ENCODE measurements at regions not wholly inside any gene's neighbourhood (a gene's known extent, or its start where the extent isn't known, plus 50 kb on each side); places are given as distances from the start of the nearest gene placed in this dataset.
"Not testable (repeated sequence)": the region's sequence is repeated elsewhere in the genome, so short reads cannot be mapped to it uniquely, and the experiment has no call there.

DNA sequence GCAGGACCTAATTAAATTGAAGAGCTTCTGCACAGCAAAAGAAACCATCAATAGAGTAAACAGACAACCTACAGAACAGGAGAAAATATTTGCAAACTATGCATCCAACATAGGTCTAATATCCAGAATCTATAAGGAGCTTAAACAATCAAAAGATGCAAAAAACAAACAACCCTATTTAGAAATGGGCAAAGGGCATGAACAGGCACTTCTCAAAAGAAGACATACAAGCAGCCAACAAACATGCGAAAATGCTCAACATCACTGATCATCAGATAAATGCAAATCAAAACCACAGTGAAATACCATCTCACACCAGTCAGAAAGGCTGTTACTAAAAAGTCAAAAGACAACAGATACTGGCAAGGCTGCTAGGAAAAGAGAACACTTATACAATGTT is 189.2 kb downstream of the CYP26B1 start:
- not testable (repeated sequence) for DNase-seq (ENCODE audit: low read depth)

DNA sequence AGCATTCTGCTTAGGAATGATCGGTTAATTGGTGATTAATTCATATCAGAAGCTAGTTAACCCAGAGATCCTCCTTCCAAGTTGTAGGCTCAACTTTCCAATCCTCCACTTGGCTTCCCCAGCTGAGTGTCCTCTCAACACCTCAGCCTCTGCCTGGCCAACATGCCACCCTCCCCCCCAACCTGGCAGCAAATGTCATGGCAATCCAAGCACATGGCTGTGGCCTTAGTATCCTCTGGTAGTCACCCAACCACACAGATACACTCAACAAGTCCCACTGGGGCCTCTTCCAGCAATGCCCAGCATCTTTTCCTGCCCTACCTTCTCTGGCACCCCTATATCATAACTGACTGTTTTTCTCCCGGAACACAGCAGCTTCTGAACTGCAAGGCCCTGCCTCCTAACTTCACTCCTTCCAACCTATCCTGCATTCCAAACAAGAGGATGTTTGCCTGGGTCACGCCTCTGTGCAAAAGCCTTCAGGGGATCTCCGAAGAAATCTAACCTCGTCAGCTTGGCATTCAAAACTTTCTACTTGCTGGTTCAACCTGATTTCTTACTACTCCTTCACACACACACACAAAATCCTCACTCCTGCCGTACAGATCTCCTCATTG is 195.0 kb downstream of the CYP26B1 start:
- DNase-seq (ENCODE audit: low read depth): no peak

DNA sequence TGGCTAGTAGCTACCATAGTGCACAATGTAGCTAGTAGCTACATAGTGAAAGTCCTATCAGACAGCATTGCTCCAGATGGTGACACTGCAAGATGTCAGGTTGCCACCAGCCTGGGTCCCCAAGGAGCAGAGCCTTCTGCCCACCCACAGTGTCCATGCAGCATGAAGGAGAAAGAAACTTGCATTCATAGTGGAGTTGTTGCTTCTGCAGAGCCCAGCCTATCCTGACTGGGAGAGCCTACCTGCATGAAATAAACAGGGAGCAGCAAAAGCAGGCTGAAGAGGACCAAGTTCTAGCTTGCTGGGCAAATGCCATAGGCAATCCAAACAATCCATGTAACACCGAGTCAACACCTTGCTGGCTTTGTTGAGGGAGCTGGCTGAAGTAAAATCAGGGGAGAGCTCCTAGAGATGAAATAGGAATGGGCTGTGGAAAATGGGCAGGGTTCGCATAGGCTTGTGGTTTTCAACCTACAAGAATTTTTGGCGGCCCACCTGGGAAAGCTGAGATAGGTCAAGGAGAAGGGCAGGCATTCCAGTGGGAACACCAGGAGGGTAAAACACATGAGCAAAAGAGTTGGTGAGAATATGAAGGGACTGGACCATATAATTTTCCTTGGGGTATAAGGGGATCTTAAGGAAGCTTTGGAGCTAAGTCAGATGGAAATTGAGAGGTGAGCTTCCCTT is 195.8 kb downstream of the CYP26B1 start:
- no peak for DNase-seq (ENCODE audit: low read depth)

DNA sequence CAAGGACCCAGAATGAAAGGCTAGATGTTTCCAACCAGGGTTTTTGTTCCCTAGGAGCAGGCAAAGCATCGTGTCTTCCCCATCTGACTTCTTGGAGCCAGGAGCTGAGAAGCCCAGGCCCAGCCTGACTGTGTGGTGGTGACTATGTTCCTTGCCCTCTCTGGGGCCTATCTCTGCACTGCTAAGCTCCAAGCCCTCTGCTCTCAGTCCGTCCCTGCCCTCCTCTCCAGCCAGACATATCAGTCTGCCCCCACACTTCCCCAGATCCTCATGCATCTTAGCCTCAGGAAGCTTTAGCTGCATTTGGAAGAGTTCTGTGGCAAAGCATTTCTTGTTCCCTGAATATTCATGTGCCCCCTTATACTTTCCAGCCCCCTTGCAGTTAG is 196.6 kb downstream of the CYP26B1 start:
- DNase-seq (ENCODE audit: low read depth): no peak

DNA sequence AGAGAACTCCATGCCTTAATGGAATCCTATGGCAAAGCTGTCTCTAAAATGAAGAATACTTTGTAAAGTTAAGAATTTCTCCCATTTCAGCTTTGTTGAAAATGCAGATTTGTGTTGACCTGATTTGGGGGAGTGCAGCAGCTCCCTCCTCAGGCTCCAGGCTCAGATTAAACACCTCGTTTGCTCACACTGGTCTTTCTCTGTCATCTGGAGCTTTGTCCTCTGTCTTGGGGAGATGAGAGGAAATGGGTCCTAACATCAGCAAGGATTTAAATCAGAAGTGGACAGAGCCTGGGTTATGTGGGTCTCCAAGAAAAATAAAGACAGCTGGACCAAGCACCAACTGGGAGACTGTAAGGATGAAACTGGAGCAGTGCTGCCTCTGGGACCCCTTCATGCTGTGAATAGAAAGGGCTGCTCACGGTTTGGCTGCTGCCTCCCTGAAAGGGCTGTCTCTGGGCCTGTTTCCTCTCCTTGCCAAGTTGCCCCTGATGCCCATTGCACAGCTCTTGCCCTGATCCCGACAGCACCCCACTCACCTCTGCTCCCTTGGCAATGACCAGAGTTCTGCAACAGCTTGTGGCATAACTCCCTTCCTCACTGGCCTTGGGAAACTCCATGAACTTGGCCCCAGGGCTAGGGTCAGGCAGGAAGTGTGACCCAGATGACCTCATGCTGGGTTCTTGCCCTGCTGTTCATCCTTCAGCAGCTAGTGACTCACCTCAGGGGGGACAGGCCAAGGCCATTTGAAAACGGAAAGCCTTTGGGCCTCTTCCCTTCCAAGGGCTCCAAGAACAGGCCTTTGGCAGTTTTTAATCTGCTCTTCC is 197.2 kb downstream of the CYP26B1 start:
- no peak for DNase-seq (ENCODE audit: low read depth)

DNA sequence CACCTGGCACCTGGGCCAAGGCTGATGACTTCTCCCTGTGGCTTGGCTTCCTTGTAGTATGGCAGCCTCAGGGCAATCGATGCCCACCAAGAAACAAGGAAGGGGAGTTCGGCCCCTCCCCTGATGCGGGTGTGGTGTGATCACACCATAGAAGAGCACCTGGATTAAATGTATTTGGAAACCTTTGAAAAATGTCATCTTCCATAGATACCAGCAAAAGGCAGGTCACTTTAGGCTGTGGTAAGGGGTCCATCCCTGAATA is 198.2 kb downstream of the CYP26B1 start:
- DNase-seq (ENCODE audit: low read depth): no peak

DNA sequence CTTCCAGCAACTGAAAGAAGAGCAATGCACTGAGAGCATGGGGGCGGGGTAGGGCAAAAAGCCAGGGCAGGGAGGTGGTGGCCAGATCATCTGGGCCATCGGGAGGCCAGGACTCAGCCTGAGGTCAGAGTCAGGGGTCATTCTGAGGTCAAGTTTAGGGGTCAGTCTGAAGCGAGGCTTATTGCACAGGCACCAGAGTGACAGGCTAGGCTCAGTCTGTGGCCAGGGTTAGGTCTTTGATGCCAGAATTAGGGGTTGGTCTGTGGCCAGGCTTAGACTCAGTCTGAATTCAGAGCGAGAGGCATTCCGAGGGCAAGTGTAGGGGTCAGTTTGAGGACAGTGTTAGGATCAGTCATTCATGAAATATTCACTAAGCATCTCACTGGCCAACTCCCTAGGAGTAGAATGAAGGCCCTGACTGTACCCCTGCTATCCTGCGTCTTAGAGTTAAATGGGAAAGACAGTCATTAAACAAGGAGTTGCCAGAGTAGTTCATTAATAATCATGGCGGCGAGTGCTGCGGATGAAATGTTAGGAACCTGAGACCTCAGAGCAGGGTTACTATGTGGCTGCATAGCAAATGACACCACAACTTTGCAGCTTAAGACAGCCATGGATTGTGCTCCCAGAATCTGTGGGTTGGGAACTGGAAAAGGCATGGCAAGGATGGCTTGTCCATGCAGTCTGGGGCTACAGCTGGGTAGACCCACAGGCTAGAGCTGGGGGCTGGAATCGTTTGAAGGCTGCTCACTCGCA is 198.7 kb downstream of the CYP26B1 start:
- DNase-seq (ENCODE audit: low read depth): no peak

DNA sequence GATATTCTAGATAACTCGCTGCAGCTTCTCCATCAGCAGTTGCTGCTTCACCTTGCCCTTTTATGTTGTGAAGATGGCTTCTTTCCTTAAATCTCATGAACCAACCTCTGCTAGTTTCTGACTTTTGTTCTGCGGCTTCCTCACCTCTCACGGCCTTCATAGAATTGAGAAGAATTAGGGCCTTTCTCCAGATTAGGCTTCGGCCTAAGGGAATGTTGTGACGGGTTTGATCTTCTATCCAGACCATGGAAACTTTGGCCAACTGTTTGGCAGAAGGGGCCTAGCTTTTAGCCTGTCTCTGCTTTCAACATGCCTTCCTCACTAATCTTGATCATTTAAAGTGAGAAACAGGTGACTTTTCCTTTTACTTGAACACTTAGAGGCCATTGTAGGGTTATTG is 199.9 kb downstream of the CYP26B1 start:
- no peak for DNase-seq (ENCODE audit: low read depth)

DNA sequence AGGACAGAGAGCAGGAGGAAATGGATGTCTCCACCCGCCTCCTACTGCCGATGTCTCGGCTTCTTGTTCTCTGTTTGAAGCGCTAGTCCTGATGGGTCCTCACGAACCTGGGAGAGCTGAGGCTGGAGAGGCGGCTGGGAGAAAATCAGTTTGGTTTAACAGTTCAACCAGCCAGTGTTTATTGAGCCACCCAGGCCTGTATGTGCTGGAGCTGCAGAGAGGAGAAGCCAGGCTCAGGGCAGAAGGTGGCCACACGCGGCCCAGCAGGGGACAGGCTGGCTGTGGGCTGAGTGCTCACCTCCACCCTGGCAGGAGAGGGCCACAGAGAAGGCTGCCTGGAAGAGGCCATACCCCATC is 202.1 kb downstream of the CYP26B1 start:
- DNase-seq (ENCODE audit: low read depth): no peak

DNA sequence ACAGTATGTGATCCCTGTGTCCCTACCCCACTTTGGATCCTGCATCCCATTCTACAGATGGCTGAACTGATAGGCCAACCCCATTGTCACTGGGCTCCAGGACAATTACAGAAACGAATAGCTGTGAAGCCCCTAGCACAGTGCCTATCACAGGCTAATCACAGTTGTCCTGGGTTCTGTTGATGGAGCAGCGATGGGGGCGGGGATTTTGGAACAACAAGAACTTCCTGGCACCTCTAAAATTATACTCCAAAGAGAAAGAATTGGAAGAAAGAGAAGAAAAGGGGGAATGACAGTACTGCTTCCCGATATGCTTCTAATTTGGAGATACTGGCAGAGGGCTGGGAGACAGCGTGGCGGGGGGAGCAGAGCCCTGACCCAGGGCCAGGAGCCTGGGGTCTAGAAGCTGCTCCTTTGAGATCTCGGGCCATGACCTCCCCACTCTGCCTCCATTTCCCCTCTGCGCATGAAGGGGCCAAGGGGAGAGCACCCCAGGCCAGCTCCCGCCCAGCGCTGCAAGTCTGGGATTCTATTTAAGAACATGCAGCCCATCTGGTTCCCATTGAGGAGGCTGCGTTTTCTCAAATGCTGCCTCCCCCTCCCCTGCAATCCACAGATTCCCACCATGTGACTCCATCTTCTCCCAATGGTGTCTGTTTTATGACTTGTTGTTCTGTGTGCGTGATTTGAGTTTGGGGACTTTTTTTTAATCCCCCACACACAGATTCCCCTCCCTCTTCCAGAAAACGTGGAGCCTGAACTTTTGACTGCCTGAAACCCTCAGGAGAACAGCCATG is 202.7 kb downstream of the CYP26B1 start:
- DNase-seq (ENCODE audit: low read depth): no peak

DNA sequence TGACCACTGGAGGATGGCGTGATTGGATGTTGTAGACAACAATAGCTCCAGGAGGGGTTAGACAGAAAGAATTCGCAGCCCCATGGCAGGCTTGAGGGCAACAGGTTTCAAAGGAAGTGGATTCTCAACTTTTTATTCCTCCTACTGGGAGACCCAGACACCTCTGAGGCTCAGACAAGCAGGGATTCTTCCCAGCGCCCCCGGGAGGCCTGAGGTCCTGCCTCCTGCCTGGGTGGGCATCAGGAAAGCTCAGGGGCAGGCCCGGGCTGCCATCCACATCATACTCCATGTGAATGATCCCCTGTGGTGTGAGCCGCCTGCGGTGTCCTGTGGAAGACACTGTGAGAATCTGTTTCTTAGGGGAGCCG is 203.5 kb downstream of the CYP26B1 start:
- no peak for DNase-seq (ENCODE audit: low read depth)

DNA sequence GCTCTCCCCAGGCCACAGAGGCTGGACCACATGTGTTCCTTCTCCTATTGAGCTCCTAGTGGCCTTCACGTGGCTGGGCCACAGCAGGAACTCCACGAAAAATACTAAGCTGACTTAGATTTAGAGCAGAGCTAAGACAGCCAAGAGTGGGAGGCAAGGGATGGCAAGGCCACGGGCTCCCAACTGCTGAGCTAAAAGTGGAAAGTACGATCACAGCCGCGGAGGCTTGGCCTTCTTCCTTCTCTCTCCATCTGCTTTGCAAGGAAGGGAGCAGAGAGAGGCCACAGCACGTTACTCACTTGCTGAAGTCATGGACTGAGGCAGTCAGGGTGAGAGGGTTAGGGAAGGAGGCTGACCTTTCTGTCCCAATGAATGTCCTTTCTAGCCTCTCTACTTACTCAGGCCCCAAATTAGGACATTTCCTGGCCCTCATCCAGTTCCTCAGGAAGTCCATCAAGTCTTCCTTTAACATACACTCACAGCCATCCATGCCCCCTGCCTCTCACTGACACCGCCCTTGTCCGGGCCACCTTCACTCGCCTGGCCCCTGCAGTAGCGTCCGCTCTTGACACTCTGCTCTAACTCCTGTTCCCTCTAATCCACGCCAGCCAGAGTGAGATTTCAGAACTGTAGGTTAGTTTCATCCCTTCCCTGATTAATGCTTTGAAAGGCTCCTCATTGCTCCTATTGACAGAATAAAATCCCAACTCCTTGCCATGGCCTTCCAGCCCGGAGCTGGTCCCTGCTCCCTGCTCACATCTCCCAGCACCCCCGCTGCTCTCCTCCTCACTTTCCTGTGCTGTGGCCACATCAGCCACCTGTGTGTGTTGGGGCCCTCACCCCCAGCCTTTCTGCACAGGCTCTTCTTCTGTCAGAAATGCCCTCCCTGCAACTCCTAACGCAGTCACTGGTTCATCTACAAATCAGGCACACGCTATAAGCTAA is 204.2 kb downstream of the CYP26B1 start:
- no peak for DNase-seq (ENCODE audit: low read depth)

DNA sequence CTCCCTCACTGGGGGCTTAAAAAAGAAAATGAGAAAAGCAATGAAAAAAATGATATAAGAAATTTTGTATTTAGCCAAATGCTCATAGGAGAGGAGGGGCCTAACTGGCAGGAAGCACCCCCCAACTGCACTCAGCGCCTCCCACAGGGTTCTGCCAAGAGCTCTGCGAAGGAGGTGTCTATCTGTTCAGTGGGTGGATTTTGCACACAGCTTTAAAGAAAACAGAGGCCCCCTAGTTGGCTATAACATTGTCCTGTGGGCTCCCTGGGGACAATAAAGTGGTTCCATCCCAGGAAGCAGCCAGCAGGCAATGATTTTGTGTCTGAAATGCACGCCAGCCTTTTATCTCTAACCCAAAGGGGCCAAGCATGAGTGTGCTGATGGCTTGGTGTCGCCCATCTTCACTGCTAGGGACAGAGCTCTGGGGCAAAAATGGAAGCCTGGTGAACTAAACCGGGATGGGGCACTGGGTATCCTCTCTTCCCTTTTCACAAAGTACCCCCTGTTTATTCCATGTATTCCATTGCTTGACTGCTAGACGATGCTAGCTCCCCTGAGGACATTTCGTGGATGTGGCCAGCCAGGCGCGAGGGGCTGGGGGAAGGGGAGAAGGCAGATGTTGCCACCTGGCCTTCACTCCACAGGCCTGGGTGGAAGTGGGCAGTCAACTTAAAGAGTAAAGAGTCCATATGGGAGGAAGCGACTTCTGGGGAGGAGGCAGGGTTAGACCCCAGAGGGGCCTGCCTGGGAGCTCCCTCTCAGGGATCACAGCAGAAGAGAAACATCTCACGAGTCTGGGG is 205.7 kb downstream of the CYP26B1 start:
- DNase-seq (ENCODE audit: low read depth): no peak

DNA sequence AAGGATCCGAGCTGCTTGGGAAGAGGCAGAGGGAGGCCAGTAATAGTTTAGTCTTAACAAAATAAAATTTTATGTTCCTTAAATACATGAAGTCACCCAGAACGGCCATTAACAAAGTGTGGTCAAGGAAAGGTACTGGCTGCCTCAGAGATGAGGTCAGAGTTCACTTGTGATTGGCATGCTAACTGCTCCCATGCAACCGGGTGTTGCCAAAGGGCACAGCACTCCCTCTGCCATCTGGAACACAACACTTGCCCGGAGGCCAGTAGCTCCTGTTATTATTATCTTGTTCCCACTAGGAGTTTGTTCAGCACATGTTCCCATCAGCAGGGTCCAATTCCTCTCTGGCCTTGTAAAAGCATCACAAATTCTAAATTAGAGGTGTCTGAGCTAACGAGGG is 207.0 kb downstream of the CYP26B1 start:
- DNase-seq (ENCODE audit: low read depth): no peak

DNA sequence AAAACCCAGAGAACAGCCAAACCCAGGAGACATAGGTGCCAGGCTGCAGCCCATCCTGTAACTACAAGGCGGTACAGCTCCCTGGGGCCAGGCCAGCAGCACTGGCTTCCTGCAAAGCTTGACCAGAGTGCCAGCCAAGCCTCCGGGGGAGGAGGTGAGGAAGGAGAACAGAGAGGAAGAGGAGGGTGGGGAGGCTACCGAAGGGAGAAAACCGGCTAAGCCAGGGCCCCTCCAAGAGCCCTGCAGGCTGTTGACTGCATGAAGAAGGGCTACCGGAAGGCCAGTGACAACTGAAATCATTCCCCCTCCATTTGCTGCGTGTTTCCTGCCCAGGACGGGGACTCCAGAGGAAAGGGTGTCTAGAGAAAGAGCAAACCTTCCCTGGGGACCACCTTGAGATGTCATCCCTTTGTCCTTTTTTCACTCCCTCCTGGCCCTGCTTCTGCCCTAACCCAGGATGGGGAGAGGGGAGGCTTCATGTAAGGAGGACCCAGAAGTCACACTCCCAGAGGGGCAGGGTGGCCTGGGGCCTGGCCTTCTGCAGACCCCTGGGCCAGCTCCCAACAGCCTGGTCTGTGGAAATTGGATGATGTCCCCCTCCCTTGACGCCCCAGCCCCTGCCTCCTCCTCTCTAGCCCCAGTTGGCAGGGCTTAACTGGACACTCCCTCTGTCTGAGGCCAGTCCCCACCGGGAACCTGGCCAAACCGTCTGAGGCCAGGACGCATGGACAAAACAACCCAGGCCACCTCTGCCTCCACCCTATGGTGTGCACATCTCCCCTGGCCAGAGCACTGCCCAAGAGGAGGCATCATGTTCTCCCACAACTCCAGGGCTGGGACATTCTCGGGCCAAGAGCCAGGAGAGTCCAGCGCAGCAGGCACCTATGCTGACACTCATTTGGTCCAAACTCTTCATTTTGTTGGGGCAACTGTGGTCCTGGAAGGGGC is 207.8 kb downstream of the CYP26B1 start:
- no peak for DNase-seq (ENCODE audit: low read depth)

DNA sequence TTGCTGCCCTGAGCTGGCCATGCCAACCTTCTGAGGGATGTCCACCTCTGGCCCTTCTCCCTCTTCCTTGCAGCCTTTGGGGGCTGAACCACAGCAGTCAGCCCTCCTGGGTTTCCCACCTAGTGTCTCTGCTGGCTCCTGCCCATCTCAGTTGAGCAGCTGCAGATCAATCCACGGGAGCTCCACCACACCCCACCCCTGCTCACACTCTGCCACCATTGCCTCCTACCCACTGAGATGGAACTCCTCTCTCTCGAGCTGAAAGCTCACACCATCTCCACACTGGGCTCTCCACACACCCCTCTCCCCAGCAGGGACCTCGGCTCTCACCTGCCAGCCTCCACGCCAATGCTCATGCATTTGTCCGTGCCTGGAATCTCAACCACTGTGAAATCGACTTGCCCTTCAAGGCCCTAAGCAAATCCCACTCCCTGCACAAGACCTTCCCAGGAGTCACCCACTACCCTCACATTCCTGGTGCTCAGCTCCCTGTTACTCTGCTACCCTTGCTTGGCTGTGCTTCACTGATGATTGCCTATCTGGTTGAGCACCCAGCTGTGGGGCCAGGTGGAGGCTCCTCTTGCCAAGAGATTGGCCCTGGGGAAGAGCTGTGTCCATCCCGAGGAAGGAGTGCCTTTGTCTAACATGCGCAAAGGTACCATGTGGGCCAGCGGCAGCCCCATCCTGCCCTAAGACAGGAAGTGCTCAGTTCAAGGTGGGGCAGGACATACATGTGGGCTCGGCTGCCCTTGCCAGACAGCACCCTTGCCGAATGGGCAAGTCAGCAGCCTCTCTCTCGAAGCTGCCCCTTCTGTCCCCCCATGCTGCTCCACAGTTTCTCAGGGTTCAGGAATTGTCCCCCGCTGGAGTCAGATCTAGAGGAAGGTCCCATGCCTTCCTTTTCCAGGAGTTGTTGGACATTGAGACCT is 208.7 kb downstream of the CYP26B1 start:
- DNase-seq (ENCODE audit: low read depth): no peak

DNA sequence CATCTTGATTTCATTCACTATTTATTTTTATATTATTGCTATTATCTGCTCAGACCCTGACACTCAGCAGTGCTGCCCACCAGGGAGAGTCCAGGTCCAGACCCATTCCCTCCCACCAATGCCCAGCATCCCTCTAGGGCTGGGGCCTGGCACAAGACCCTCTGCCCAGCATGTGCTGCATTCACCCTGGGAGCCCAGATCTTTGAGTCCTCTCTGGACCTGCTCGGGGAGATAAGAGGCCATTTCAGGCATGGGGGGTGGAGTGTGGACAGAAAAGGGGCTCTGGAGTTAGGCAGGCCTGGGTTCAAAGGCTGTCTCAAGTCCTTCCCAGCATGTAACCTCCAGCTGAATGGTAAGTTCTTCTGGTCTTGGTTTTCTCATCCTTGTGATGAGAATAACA is 209.6 kb downstream of the CYP26B1 start:
- no peak for DNase-seq (ENCODE audit: low read depth)

DNA sequence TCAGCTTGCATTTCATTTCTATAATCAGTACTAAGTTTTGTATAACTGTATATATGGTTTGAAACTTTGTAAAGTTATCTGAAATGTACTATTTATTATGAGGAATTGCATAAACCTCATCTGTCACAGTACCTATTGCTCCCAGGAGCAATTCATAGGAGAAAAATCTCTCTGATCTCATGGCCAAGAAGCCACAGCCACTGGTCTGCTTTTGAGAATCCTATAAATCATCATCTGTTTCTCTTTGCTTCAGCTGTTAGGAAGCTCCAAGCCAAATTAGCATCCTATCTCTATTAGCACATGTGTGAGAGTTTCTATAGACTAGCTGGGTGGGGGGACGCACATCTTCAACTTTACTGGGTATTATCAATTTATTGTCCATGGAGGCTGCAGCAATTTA is 210.3 kb downstream of the CYP26B1 start:
- DNase-seq (ENCODE audit: low read depth): no peak
